A673 (cell line): ENCODE measurements at regions not wholly inside any gene's neighbourhood (a gene's known extent, or its start where the extent isn't known, plus 50 kb on each side); places are given as distances from the start of the nearest gene placed in this dataset.

Source experiments
- BruUV-seq: library from RNA; stranded (reverse); fragments of 400-500 nt; replicated peaks from 2 replicates; lab custom pipeline; 2021; lab: Mats Ljungman, UMichigan
- CTCF ChIA-PET: fragments of 300-600 bp; sonication (Branson Sonifier 250); formaldehyde crosslinking; loops from one replicate; lab custom pipeline; 2022; ENCODE audit warnings: antibody characterized with exemption; lab: Charles Lee
- POLR2A ChIA-PET: fragments of 300-600 bp; sonication (Branson Sonifier 250); formaldehyde crosslinking; loops from one replicate; lab custom pipeline; 2022; ENCODE audit warnings: antibody characterized with exemption; ENCODE audit not compliant: low non-redundant PET; lab: Charles Lee
- DNase-seq: peaks from one replicate; pipeline ENCODE4 v3.0.0-alpha.2; 2015; ENCODE audit warnings: low spot score
- H3K27ac ChIP-seq: fragments of 200-600 bp; sonication (generic); 2 replicates; pipeline ENCODE4 v1.5.1; 2016; ENCODE audit warnings: mixed run types, low read depth, mild to moderate bottlenecking, mixed read lengths, antibody characterized with exemption, low read length; ENCODE audit not compliant: poor library complexity, severe bottlenecking
- H3K27me3 ChIP-seq: fragments of 200-600 bp; sonication (generic); replicated peaks from 2 replicates; pipeline ENCODE4 v1.6.1; 2017; ENCODE audit warnings: mixed run types, low read depth, mild to moderate bottlenecking, mixed read lengths, antibody characterized with exemption, low read length; ENCODE audit not compliant: insufficient read depth, poor library complexity
- H3K36me3 ChIP-seq: fragments of 200-600 bp; sonication (generic); 2 replicates; pipeline ENCODE4 v1.6.1; 2016; ENCODE audit warnings: mixed run types, mild to moderate bottlenecking, mixed read lengths, antibody characterized with exemption, low read length; ENCODE audit not compliant: insufficient read depth, poor library complexity, severe bottlenecking
- H3K4me1 ChIP-seq: fragments of 200-600 bp; sonication (generic); 2 replicates; pipeline ENCODE4 v1.6.1; 2017; ENCODE audit warnings: mixed run types, mild to moderate bottlenecking, mixed read lengths, antibody characterized with exemption, low read length; ENCODE audit not compliant: insufficient read depth, poor library complexity, severe bottlenecking
- H3K4me3 ChIP-seq: fragments of 200-600 bp; sonication (generic); 2 replicates; pipeline ENCODE4 v1.5.1; 2016; ENCODE audit warnings: low read depth, mixed run types, mild to moderate bottlenecking, mixed read lengths, low read length; ENCODE audit not compliant: poor library complexity, severe bottlenecking
- H3K9me3 ChIP-seq: fragments of 200-600 bp; sonication (generic); 2 replicates; pipeline ENCODE4 v1.6.1; 2016; ENCODE audit warnings: mixed run types, low read depth, mild to moderate bottlenecking, mixed read lengths, antibody characterized with exemption, low read length; ENCODE audit not compliant: poor library complexity, severe bottlenecking
- EZH2 ChIP-seq: fragments of 200-600 bp; sonication (generic); IDR thresholded peaks from 2 replicates; pipeline ENCODE4 v1.6.1; 2017; ENCODE audit warnings: borderline replicate concordance, low read depth, mild to moderate bottlenecking, mixed read lengths, antibody characterized with exemption, low read length; ENCODE audit not compliant: poor library complexity, severe bottlenecking
- intact Hi-C: fragments of 100-400 bp; cut with micrococcal nuclease; formaldehyde crosslinking; loops from one replicate; pipeline ENCODE4 v1.10.0; 2022; ENCODE audit not compliant: unreplicated experiment
- TF ChIP-seq, protein P1 (sequence below): fragments of 300-800, 200-600 bp; sonication (generic); conservative IDR thresholded peaks from 2 replicates; pipeline ENCODE4 v1.5.1; 2017; ENCODE audit warnings: low read depth, mild to moderate bottlenecking, antibody characterized with exemption, low read length, moderate library complexity, mixed read lengths

DNA sequence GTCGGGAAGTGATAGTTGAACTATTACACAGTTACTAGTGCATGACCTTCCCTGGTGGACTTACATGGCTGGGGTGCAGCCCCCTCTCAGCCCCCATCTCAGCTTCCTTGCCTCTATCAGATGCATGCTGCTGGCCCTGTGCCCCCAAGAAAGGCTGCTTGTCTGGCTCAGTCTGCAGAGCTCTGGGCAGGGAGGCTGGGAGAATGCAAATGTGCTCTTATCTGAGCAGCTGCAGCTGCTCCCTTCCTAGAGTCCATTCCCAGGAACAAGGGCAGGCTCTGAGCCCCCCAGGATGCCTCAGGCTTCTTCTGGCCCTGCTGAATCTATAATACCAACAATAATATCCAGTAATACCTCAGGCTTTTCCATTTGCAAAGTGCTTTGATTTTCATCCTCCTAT, 218.1 kb upstream of the SRRM4 start:
- CTCF ChIA-PET: no interaction called here
- no peaks in the 10 kb centered on the region for H3K4me1 ChIP-seq
- peaks cover 10% of the 10 kb centered on the region for H3K27me3 ChIP-seq
- H3K9me3 ChIP-seq: no peaks in the 10 kb centered on the region
- no peaks in the 10 kb centered on the region for H3K36me3 ChIP-seq
- no TSS peak for BruUV-seq
- intact Hi-C loops: no loop called here
- no peak overlapping the region for H3K27ac ChIP-seq
- TF ChIP-seq, protein P1, sequence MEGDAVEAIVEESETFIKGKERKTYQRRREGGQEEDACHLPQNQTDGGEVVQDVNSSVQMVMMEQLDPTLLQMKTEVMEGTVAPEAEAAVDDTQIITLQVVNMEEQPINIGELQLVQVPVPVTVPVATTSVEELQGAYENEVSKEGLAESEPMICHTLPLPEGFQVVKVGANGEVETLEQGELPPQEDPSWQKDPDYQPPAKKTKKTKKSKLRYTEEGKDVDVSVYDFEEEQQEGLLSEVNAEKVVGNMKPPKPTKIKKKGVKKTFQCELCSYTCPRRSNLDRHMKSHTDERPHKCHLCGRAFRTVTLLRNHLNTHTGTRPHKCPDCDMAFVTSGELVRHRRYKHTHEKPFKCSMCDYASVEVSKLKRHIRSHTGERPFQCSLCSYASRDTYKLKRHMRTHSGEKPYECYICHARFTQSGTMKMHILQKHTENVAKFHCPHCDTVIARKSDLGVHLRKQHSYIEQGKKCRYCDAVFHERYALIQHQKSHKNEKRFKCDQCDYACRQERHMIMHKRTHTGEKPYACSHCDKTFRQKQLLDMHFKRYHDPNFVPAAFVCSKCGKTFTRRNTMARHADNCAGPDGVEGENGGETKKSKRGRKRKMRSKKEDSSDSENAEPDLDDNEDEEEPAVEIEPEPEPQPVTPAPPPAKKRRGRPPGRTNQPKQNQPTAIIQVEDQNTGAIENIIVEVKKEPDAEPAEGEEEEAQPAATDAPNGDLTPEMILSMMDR: no peak
- TF ChIP-seq EZH2: no peak
- POLR2A ChIA-PET: no interaction called here
- no peak overlapping the region for H3K4me3 ChIP-seq
- no peak for DNase-seq

DNA sequence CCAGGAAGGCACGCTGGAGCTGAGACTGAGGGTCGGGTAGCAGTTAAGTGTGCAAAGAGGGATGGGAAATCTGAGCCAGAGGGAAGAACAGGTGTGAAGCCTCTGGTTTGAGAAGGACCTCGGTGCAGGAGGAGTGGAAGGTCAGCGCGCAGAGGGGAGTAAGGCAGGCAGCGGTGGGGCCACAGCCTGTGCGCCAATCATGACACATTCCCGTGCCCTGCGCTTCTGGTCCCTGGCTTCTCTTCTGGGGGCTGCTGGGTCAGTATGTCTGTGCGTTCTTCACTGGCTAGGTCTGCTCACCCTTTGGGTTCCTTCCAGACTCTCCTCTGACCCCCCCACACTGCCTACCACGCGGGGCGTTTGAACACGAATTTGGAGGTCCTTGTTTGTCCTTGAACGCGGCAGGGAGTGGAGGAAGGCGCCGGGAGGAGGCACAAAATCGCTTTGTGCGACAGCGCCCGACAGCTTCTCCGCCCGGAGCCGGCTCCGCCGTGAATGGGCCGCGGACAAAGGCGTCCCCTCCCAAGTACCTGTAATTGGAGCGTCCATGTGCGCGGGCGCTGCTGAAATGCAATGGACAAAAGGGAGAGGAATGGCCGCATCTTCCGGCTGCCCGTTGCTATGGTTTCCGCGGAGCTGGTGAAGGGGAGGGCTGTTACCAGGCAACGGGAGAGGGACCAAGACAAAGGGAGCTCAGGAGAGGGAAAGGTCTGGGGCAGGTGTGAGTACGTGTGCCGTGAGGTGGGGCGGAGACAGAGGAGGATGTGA, 207.2 kb upstream of the SRRM4 start:
- ChIA-PET POLR2A (no interaction called here), CTCF (no interaction called here)
- TF ChIP-seq, protein P1: no peak
- no peak for TF ChIP-seq EZH2
- H3K9me3 ChIP-seq: no peaks in the 10 kb centered on the region
- no peak overlapping the region for H3K4me3 ChIP-seq
- H3K27ac ChIP-seq: no peak overlapping the region
- intact Hi-C loops: no loop called here
- DNase-seq: no peak
- no peaks in the 10 kb centered on the region for H3K4me1 ChIP-seq
- H3K27me3 ChIP-seq: peaks cover 45% of the 10 kb centered on the region
- no TSS peak for BruUV-seq
- no peaks in the 10 kb centered on the region for H3K36me3 ChIP-seq

DNA sequence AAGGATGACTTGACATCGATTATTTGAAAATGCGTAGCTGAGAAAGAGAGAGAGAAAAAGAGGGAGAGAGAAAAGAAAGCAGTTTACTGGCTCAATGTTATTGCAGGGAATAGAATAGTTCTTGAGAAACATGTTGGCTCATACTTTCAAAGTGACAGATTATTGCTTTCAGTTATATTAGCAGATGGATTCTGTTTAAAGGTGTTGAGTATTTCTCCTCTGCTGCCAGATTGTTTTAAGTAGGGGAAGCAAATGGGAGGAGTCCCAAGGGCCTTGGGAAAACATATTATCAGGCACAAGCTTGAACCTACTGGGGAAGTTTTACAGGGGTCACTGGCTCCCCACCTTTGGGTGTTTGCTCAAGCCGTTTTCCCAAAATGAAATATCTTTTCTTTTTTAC, 203.8 kb upstream of the SRRM4 start:
- intact Hi-C loops: no loop called here
- CTCF ChIA-PET: no interaction called here
- no peak for DNase-seq
- Histone ChIP-seq H3K9me3 (no peaks in the 10 kb centered on the region), H3K36me3 (no peaks in the 10 kb centered on the region), H3K27me3 (peaks cover 57% of the 10 kb centered on the region), H3K27ac (no peak overlapping the region), H3K4me3 (no peak overlapping the region), H3K4me1 (no peaks in the 10 kb centered on the region)
- POLR2A ChIA-PET: no interaction called here
- TF ChIP-seq EZH2: no peak
- TF ChIP-seq, protein P1: no peak
- no TSS peak for BruUV-seq
